ENCODE measurements at regions not wholly inside any gene's neighbourhood (a gene's known extent, or its start where the extent isn't known, plus 50 kb on each side); places are given as distances from the start of the nearest gene placed in this dataset.

- TF ChIP-seq CTCF (IDR thresholded peaks at IDR 0.05) = no peak
- TF ChIP-seq POLR2AphosphoS5 (IDR thresholded peaks at IDR 0.05) = no peak
Observed at GRCh38 chr2:107088156-107088555, 202.2 kb upstream of the ST6GAL2 start.

All from stomach (tissue), 4 donors.